GM18498 (cell line): ENCODE measurements at regions not wholly inside any gene's neighbourhood (a gene's known extent, or its start where the extent isn't known, plus 50 kb on each side); places are given as distances from the start of the nearest gene placed in this dataset.
"Not testable (repeated sequence)": the region's sequence is repeated elsewhere in the genome, so short reads cannot be mapped to it uniquely, and the experiment has no call there.

ENCODE experiments used
- ATAC-seq: cut with Tn5 transposase; IDR thresholded peaks from one replicate; pipeline ENCODE4 v1.9.1; 2021; ENCODE audit warnings: mild to moderate bottlenecking, moderate library complexity; ENCODE audit not compliant: unreplicated experiment

- no peak for ATAC-seq
Measured at GRCh38 chr4:94141001-94141400, 66.7 kb upstream of the SMARCAD1 start.

- ATAC-seq, result not testable (repeated sequence)
Measured at GRCh38 chr4:94148052-94148451, 59.6 kb upstream of the SMARCAD1 start.

GRCh38 chr4:94152466-94152865, 55.2 kb upstream of the SMARCAD1 start:
- ATAC-seq, result no peak

GRCh38 chr4:94155404-94155803, 52.3 kb upstream of the SMARCAD1 start:
- ATAC-seq, result not testable (repeated sequence)

GRCh38 chr4:94156826-94157225, 50.8 kb upstream of the SMARCAD1 start:
- no peak for ATAC-seq
